HG03521 (cell line): ENCODE measurements at regions not wholly inside any gene's neighbourhood (a gene's known extent, or its start where the extent isn't known, plus 50 kb on each side); places are given as distances from the start of the nearest gene placed in this dataset.
A peak's percentile ranks its signal among the peaks of the same experiment; 100 is the strongest.
"Not testable (repeated sequence)": the region's sequence is repeated elsewhere in the genome, so short reads cannot be mapped to it uniquely, and the experiment has no call there.

Experiments
- ATAC-seq: cut with Tn5 transposase; IDR thresholded peaks from one replicate; pipeline ENCODE4 v1.9.1; 2021; ENCODE audit warnings: mild to moderate bottlenecking, moderate library complexity; ENCODE audit not compliant: unreplicated experiment

GRCh38 chr3:5348229-5348902, 160.9 kb downstream of the EDEM1 start:
- ATAC-seq, result no peak

GRCh38 chr3:5349343-5349742, 161.8 kb downstream of the EDEM1 start:
- ATAC-seq, result no peak

GRCh38 chr3:5357089-5357488, 169.6 kb downstream of the EDEM1 start:
- no peak for ATAC-seq

GRCh38 chr3:5358911-5359310, 171.4 kb downstream of the EDEM1 start:
- no peak for ATAC-seq

- ATAC-seq, result no peak
Measured at GRCh38 chr3:5360453-5360852, 172.9 kb downstream of the EDEM1 start.

GRCh38 chr3:5366746-5367145, 179.2 kb downstream of the EDEM1 start:
- no peak for ATAC-seq

- ATAC-seq, result not testable (repeated sequence)
Measured at GRCh38 chr3:5371555-5371954, 184.0 kb downstream of the EDEM1 start.

GRCh38 chr3:5376761-5377160, 189.3 kb downstream of the EDEM1 start:
- ATAC-seq, result no peak

- not testable (repeated sequence) for ATAC-seq
Measured at GRCh38 chr3:5379266-5379665, 191.8 kb downstream of the EDEM1 start.

- not testable (repeated sequence) for ATAC-seq
Measured at GRCh38 chr3:5383486-5384263, 196.2 kb downstream of the EDEM1 start.

GRCh38 chr3:5384557-5385236, 197.2 kb downstream of the EDEM1 start:
- no peak for ATAC-seq

GRCh38 chr3:5388091-5388490, 200.6 kb downstream of the EDEM1 start:
- no peak for ATAC-seq

GRCh38 chr3:5389057-5389456, 201.6 kb downstream of the EDEM1 start:
- no peak for ATAC-seq

GRCh38 chr3:5390221-5390620, 202.7 kb downstream of the EDEM1 start:
- peak; percentile 57 for ATAC-seq

GRCh38 chr3:5390936-5391625, 203.6 kb downstream of the EDEM1 start:
- no peak for ATAC-seq

GRCh38 chr3:5401002-5401401, 213.5 kb downstream of the EDEM1 start:
- no peak for ATAC-seq

GRCh38 chr3:5404718-5405117, 217.2 kb downstream of the EDEM1 start:
- no peak for ATAC-seq

GRCh38 chr3:5411786-5412185, 224.3 kb downstream of the EDEM1 start:
- no peak for ATAC-seq

GRCh38 chr3:5423076-5423475, 235.6 kb downstream of the EDEM1 start:
- ATAC-seq, result no peak

GRCh38 chr3:5423523-5423922, 236.0 kb downstream of the EDEM1 start:
- no peak for ATAC-seq

- ATAC-seq, result no peak
Measured at GRCh38 chr3:5425371-5425770, 237.9 kb downstream of the EDEM1 start.
